Right lobe of liver (tissue), 6 donors: ENCODE measurements at regions not wholly inside any gene's neighbourhood (a gene's known extent, or its start where the extent isn't known, plus 50 kb on each side); places are given as distances from the start of the nearest gene placed in this dataset.
A peak's percentile ranks its signal among the peaks of the same experiment; 100 is the strongest.

Experiments
- ATAC-seq, 4 donors: fragments of 200-7000 bp; cut with Tn5 transposase; one replicate each; pipeline ENCODE4 v1.9.1; 2020; ENCODE audit warnings: mild to moderate bottlenecking in 4 of 4, moderate library complexity in 4 of 4
- DNase-seq, 3 donors: peaks; one replicate each; pipeline ENCODE4 v3.0.0-alpha.2; 2020
- H3K27ac ChIP-seq, 3 donors: fragments of 200-600 bp; one replicate each; pipeline ENCODE4 v1.8.0; 2022
- H3K27me3 ChIP-seq, 2 donors: fragments of 200-600 bp; one replicate each; pipeline ENCODE4 v1.8.0; 2022
- H3K36me3 ChIP-seq, 4 donors: fragments of 200-600 bp; sonication (generic) in 1 of 4; one replicate each; pipeline versions ENCODE4 v1.5.1 to v1.8.0; 2017 to 2022; ENCODE audit warnings: control low read depth in 1 of 4
- H3K4me1 ChIP-seq, 4 donors: fragments of 200-600 bp; sonication (generic) in 1 of 4; one replicate each; pipeline versions ENCODE4 v1.5.1 to v1.8.0; 2017 to 2022; ENCODE audit warnings: control low read depth in 1 of 4
- H3K4me3 ChIP-seq, 3 donors: fragments of 200-600 bp; one replicate each; pipeline ENCODE4 v1.8.0; 2022
- H3K9me3 ChIP-seq, 4 donors: fragments of 200-600 bp; sonication (generic) in 1 of 4; one replicate each; pipeline versions ENCODE4 v1.5.1 to v1.8.0; 2017 to 2022; ENCODE audit warnings: control low read depth in 1 of 4
- CTCF ChIP-seq, 4 donors: fragments of 200-600 bp in 3 of 4; fragments of 450-650 bp in 1 of 4; IDR thresholded peaks; one replicate each; pipeline versions ENCODE4 v1.5.1 to v1.8.0; 2016 to 2022; ENCODE audit warnings: antibody characterized with exemption in 4 of 4, mild to moderate bottlenecking in 2 of 4
- POLR2A ChIP-seq: fragments of 450-650 bp; IDR thresholded peaks from one replicate; pipeline ENCODE4 v1.6.1; 2017; ENCODE audit warnings: antibody characterized with exemption, mild to moderate bottlenecking
- WGBS: methylation state at CpG from one replicate; pipeline ENCODE4 v1.1.6; 2018; ENCODE audit warnings: low coverage, low lambda C conversion rate; ENCODE audit not compliant: insufficient coverage; ENCODE audit errors: missing lambda C conversion rate; 5-methylcytosine and 5-hydroxymethylcytosine counted together
- intact Hi-C, 2 donors: fragments of 100-400 bp; cut with DNase I; formaldehyde crosslinking; loops; one replicate each; pipeline versions ENCODE4 v1.11.2 to v1.14.1; 2022
- donor health status: DM: no; HTN: yes; CAD: no.
- donor health status: DM: no; HTN: no; CAD: no.
- donor health status: DM: no; HTN: no; CAD: no.
- donor health status: DM: no; HTN: yes; CAD: no.
- donor health status: DM: no; HTN: yes; CAD: no.

GRCh38 chr3:157759311-157759710 lies 256.1 kb upstream of the VEPH1 start:
- ATAC-seq (no peak), DNase-seq (no peak)
- no peaks in the 10 kb centered on the region for H3K9me3 ChIP-seq
- H3K4me3 ChIP-seq = no peak overlapping the region
- H3K36me3 ChIP-seq = no peaks in the 10 kb centered on the region
- WGBS = 49% methylated on average over 4 of the region's 4 CpGs
- H3K4me1 ChIP-seq = no peaks in the 10 kb centered on the region
- no peaks in the 10 kb centered on the region for H3K27me3 ChIP-seq
- TF ChIP-seq CTCF (IDR thresholded peaks at IDR 0.05) = no peak
- no peak for TF ChIP-seq POLR2A
- intact Hi-C loops = no loop called here
- no peak overlapping the region for H3K27ac ChIP-seq

- 64% methylated on average over 5 of the region's 5 CpGs for WGBS
- TF ChIP-seq POLR2A = no peak
- no peak for TF ChIP-seq CTCF (IDR thresholded peaks at IDR 0.05)
- no peaks in the 10 kb centered on the region for H3K27me3 ChIP-seq
- no peaks in the 10 kb centered on the region for H3K9me3 ChIP-seq
- H3K36me3 ChIP-seq = no peaks in the 10 kb centered on the region
- H3K27ac ChIP-seq = no peak overlapping the region
- H3K4me3 ChIP-seq = no peak overlapping the region
- H3K4me1 ChIP-seq = no peaks in the 10 kb centered on the region
- no peak for DNase-seq
- ATAC-seq = no peak
- intact Hi-C loops = no loop called here
These were observed 252.0 kb upstream of the VEPH1 start for GRCh38 chr3:157755233-157755632.

GRCh38 chr3:157754451-157754850 lies 251.2 kb upstream of the VEPH1 start:
- H3K4me1 ChIP-seq = no peaks in the 10 kb centered on the region
- no peaks in the 10 kb centered on the region for H3K9me3 ChIP-seq
- no peak overlapping the region for H3K27ac ChIP-seq
- H3K36me3 ChIP-seq = no peaks in the 10 kb centered on the region
- no peak for DNase-seq
- no peak overlapping the region for H3K4me3 ChIP-seq
- intact Hi-C loops = no loop called here
- no peaks in the 10 kb centered on the region for H3K27me3 ChIP-seq
- TF ChIP-seq CTCF (IDR thresholded peaks at IDR 0.05) (no peak), POLR2A (no peak)
- no peak for ATAC-seq
- 59% methylated on average over 3 of the region's 3 CpGs for WGBS

- no peaks in the 10 kb centered on the region for H3K9me3 ChIP-seq
- DNase-seq (no peak), ATAC-seq (peak in 2 of 4 donors; percentile 51 to 81)
- TF ChIP-seq CTCF (IDR thresholded peaks at IDR 0.05) = no peak
- TF ChIP-seq POLR2A = no peak
- intact Hi-C loops = no loop called here
- no peaks in the 10 kb centered on the region for H3K36me3 ChIP-seq
- H3K27me3 ChIP-seq = no peaks in the 10 kb centered on the region
- no peaks in the 10 kb centered on the region for H3K4me1 ChIP-seq
- no peak overlapping the region for H3K4me3 ChIP-seq
- no peak overlapping the region for H3K27ac ChIP-seq
- 13% methylated on average over 3 of the region's 3 CpGs for whole genome bisulfite sequencing
These were observed 250.5 kb upstream of the VEPH1 start for GRCh38 chr3:157753787-157754136.
